ENCODE measurements at regions not wholly inside any gene's neighbourhood (a gene's known extent, or its start where the extent isn't known, plus 50 kb on each side); places are given as distances from the start of the nearest gene placed in this dataset.

DNA sequence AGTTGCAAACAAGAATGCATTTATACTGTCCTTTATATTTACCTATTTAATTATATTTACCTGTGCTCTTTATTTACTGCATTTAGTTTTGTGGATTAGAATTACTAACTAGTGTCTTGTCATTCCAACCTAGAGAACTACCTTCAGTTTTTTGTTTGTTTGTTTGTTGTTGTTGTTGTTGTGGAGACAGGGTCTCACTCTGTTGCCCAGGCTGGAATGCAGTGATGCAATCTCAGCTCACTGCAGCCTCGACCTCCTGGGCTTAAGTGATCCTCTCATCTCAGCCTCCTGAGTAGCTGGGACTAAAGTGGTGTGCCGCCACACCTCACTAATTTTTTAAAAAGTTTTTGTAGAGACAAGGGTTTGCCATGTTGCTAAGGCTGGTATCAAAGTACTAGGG lies 156.4 kb upstream of the AKR1E2 start:
- no peak overlapping the region for H3K4me3 ChIP-seq
- H3K9me3 ChIP-seq, result no peaks in the 10 kb centered on the region
- intact Hi-C loops (cut with DNase I; ENCODE audit: low total_unique reads), result loop anchor here (10.0 kb wide), 1 partner anchor 1535 kb away; no protein-coding TSS in a partner anchor
- H3K27ac ChIP-seq, result peak overlapping the region in 1 of 4 donors; percentile 95
- DNase-seq (no peak), ATAC-seq (no peak)
- no peaks in the 10 kb centered on the region for H3K27me3 ChIP-seq
- TF ChIP-seq, protein P1, sequence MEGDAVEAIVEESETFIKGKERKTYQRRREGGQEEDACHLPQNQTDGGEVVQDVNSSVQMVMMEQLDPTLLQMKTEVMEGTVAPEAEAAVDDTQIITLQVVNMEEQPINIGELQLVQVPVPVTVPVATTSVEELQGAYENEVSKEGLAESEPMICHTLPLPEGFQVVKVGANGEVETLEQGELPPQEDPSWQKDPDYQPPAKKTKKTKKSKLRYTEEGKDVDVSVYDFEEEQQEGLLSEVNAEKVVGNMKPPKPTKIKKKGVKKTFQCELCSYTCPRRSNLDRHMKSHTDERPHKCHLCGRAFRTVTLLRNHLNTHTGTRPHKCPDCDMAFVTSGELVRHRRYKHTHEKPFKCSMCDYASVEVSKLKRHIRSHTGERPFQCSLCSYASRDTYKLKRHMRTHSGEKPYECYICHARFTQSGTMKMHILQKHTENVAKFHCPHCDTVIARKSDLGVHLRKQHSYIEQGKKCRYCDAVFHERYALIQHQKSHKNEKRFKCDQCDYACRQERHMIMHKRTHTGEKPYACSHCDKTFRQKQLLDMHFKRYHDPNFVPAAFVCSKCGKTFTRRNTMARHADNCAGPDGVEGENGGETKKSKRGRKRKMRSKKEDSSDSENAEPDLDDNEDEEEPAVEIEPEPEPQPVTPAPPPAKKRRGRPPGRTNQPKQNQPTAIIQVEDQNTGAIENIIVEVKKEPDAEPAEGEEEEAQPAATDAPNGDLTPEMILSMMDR (IDR thresholded peaks at IDR 0.05 in 4 of 5, conservative IDR thresholded peaks at IDR 0.05 in 1 of 5), result no peak
- TF ChIP-seq POLR2A (IDR thresholded peaks at IDR 0.05), result no peak
- in situ Hi-C loops (cut with MboI; ENCODE audit: low sequenced_read_pairs in 4 of 4), result loop anchor here (25.0 kb wide), 4 partner anchors 857 to 1518 kb away; no protein-coding TSS in a partner anchor
- peaks cover 17 to 29% of the 10 kb centered on the region in 2 donors for H3K4me1 ChIP-seq
- no peaks in the 10 kb centered on the region for H3K36me3 ChIP-seq

DNA sequence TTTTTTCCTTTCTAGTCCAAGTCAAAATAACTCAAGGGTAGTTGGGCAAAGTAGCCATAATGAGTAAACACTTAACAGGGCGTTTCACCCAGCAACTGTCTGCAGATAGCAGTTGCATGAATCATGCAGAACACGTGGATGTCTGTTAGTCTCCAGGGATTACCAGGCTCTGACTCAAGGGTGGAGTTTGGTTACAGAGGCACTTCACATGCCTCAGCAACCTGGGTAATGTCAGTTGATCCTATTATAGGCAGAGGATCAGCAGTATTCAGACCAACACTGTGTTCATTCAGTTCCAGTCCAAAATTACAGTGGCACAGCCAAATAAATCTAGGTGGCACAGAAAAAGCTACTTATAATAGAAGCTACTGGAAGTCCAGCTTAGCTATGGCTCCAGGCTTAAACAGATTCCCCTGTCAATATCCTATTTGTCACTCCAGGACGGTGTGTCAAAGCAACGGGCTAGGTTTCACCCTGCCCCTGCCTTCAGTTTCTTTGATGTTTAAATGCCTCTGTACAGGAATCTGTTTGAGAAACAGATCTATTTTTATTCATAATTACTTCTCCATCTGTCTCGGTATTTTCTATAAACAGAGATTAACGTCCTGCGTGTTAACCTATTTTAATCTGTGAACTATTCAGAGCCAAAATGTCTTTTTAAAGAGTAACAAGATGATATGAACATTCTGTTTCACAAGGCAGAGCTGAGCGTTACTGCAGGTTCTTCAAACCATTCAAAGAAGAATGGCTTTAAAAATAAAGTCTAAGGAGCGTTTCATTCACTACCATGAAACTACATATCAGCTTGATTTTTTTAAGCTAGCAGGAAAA lies 162.6 kb upstream of the AKR1E2 start:
- Histone ChIP-seq H3K27ac (peak overlapping the region; percentile 91 to 99 (median 96)), H3K9me3 (no peaks in the 10 kb centered on the region), H3K4me3 (peak overlapping the region in 3 of 4 donors; percentile 5 to 28 (median 22)), H3K36me3 (no peaks in the 10 kb centered on the region), H3K4me1 (peaks cover 41 to 51% of the 10 kb centered on the region in 2 donors), H3K27me3 (no peaks in the 10 kb centered on the region)
- TF ChIP-seq, protein P1 (IDR thresholded peaks at IDR 0.05 in 4 of 5, conservative IDR thresholded peaks at IDR 0.05 in 1 of 5), result no peak
- TF ChIP-seq POLR2A (IDR thresholded peaks at IDR 0.05), result peak; percentile 66 to 77
- in situ Hi-C loops (cut with MboI; ENCODE audit: low sequenced_read_pairs in 4 of 4) (loop anchor here (5.0 to 25.0 kb wide), 7 partner anchors 104 to 1524 kb away; no protein-coding TSS in a partner anchor), intact Hi-C loops (cut with DNase I; ENCODE audit: low total_unique reads) (loop anchor here (2.0 to 10.0 kb wide), 10 partner anchors 13 to 1556 kb away; no protein-coding TSS in a partner anchor)
- ATAC-seq (peak; percentile 78 to 83), DNase-seq (peak; percentile 94 to 95)

DNA sequence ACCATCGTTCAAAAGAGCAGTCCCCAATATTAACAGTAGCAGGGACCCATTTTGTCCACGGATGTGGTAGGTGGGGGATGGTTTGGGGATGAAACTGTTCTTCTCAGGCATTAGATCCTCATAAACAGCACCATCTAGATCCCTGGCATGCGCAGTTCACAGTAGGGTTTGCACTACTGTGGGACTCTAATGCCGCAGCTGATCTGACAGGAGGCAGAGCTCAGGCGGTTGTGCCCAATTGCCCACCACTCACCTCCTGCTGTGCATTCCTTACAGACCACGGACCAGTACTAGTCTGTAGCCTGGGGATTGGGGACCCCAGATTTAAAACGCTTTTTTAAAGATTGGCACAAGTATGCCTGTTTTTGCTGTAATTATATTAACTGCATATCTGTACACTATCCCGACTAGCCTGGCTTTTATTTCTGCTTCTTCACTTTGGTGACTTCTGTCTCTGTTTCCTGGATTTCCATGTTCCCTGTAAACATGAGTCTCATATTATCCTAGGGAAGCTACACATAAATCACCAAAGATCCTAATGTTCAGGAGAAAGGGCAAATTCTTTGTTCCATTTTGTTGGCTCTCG lies 163.3 kb upstream of the AKR1E2 start:
- peak; percentile 37 to 39 for ATAC-seq
- peak overlapping the region; percentile 91 to 99 (median 96) for H3K27ac ChIP-seq
- no peaks in the 10 kb centered on the region for H3K27me3 ChIP-seq
- TF ChIP-seq, protein P1 (IDR thresholded peaks at IDR 0.05 in 4 of 5, conservative IDR thresholded peaks at IDR 0.05 in 1 of 5), result no peak
- no peak for TF ChIP-seq POLR2A (IDR thresholded peaks at IDR 0.05)
- peak overlapping the region in 3 of 4 donors; percentile 5 to 26 (median 22) for H3K4me3 ChIP-seq
- intact Hi-C loops (cut with DNase I; ENCODE audit: low total_unique reads), result loop anchor here (2.0 to 10.0 kb wide), 10 partner anchors 14 to 1555 kb away; no protein-coding TSS in a partner anchor
- peak; percentile 74 to 84 for DNase-seq
- H3K9me3 ChIP-seq, result no peaks in the 10 kb centered on the region
- H3K4me1 ChIP-seq, result peaks cover 41 to 51% of the 10 kb centered on the region in 2 donors
- in situ Hi-C loops (cut with MboI; ENCODE audit: low sequenced_read_pairs in 4 of 4), result loop anchor here (5.0 to 25.0 kb wide), 7 partner anchors 105 to 1525 kb away; no protein-coding TSS in a partner anchor
- no peaks in the 10 kb centered on the region for H3K36me3 ChIP-seq

DNA sequence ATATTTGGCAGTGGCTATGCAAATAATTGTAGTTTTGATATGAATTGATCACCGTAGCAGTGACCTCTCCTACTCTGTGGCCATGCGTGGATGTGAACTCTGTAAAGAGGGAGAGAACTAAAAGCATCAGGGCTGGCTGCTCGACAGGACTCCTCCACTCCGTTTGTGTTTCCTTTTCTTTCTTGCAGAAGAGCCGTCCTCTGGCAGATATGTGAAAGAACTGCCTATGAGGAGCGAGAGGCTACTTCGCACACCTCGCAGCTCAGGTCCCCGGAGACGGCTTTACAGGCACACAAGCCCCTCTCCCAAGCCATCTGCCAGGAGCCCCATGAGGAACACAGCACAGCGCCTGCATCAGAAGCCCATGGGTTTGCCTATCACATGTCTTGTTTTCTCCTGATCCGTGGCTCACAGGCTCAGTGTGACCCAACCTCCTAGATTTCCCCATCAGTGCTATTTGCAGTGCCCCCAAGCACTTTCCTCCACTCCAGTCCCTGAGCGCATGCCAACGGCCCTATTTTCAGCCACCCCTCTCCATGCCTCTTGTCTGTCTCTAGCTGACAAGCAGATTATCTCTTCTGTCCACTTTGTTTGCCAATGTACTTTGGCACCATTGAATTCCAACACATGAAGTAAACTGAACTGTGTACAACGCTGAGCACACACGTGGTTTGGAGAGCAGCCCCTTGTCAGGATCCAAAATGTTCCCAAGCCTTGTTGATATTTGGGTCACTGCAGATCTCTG lies 164.3 kb upstream of the AKR1E2 start:
- DNase-seq (peak; percentile 98 to 100), ATAC-seq (peak; percentile 61 to 71)
- Histone ChIP-seq H3K27me3 (no peaks in the 10 kb centered on the region), H3K4me1 (peaks cover 41 to 51% of the 10 kb centered on the region in 2 donors), H3K4me3 (peak overlapping the region; percentile 30 to 45 (median 38)), H3K9me3 (no peaks in the 10 kb centered on the region), H3K36me3 (no peaks in the 10 kb centered on the region), H3K27ac (peak overlapping the region; percentile 91 to 99 (median 96))
- in situ Hi-C loops (cut with MboI; ENCODE audit: low sequenced_read_pairs in 4 of 4), result loop anchor here (5.0 to 25.0 kb wide), 7 partner anchors 106 to 1526 kb away; no protein-coding TSS in a partner anchor
- TF ChIP-seq POLR2A (IDR thresholded peaks at IDR 0.05), result peak; percentile 82 to 90
- TF ChIP-seq, protein P1 (IDR thresholded peaks at IDR 0.05 in 4 of 5, conservative IDR thresholded peaks at IDR 0.05 in 1 of 5), result peak in 2 of 5 experiments; percentile 6 to 30
- intact Hi-C loops (cut with DNase I; ENCODE audit: low total_unique reads), result loop anchor here (1.0 to 10.0 kb wide), 12 partner anchors 15 to 1554 kb away; no protein-coding TSS in a partner anchor
